ENCODE measurements at regions not wholly inside any gene's neighbourhood (a gene's known extent, or its start where the extent isn't known, plus 50 kb on each side); places are given as distances from the start of the nearest gene placed in this dataset.

GRCh38 chr17:70938336-70938735 is 769.0 kb downstream of the KCNJ2 start:
- no peak for TF ChIP-seq CTCF (optimal IDR thresholded peaks at IDR 0.05 in 1 of 3, IDR thresholded peaks at IDR 0.05 in 1 of 3, conservative IDR thresholded peaks at IDR 0.05 in 1 of 3; ENCODE audit: extremely low read depth in 1 of 3, insufficient read depth in 2 of 3, low read length in 3 of 3)
- TF ChIP-seq EZH2 (IDR thresholded peaks at IDR 0.05; ENCODE audit: low read length) = no peak

All from keratinocyte (primary cell).